Left hindlimb (tissue), 1 donor: ENCODE measurements at regions not wholly inside any gene's neighbourhood (a gene's known extent, or its start where the extent isn't known, plus 50 kb on each side); places are given as distances from the start of the nearest gene placed in this dataset.

Experiments
- DNase-seq: peaks from one replicate; pipeline ENCODE4 v3.0.0-alpha.2; 2018

- DNase-seq = no peak
Observed at GRCh38 chr4:138740816-138741745, 274.5 kb upstream of the NOCT start.

DNA sequence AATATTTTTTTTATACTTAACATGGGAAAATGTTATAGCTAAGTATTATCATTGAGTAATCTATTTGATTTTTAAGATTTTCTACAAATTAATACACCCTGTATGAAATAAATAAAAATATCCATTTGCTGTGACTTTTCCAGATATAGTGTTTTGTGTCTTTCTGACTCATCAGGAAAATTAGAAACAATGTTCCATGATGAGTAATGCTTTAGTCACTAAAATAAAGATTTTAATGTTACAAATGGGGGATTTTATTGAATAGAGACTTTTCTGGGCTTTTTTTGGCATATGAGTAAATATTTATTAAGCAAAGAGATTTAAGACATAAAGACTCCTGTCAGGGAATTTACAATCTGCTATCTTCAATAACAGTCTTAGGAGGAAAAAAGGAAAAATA, 279.2 kb upstream of the NOCT start:
- no peak for DNase-seq

DNA sequence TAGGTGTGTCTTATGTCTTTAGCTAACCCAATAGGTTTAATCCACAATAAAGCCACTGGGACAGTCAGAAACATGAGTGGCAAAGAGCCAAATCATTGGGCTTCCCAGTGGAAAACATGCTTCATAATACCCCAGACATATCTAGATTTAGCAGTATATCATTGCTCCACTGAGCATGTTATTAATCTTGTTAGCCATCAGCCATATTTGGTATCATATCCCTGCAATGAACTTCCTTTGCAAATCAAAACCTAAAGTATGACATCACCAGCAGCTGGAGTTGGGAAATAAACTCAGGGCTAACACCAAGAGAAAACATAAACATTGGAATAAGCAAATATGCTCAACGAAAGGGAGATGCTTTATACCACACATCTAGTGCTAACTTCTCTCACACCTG, 280.8 kb upstream of the NOCT start:
- no peak for DNase-seq

- no peak for DNase-seq
Observed at GRCh38 chr4:138728566-138728965, 287.0 kb upstream of the NOCT start.

- DNase-seq = no peak
Observed at GRCh38 chr4:138727731-138728130, 287.9 kb upstream of the NOCT start.

DNA sequence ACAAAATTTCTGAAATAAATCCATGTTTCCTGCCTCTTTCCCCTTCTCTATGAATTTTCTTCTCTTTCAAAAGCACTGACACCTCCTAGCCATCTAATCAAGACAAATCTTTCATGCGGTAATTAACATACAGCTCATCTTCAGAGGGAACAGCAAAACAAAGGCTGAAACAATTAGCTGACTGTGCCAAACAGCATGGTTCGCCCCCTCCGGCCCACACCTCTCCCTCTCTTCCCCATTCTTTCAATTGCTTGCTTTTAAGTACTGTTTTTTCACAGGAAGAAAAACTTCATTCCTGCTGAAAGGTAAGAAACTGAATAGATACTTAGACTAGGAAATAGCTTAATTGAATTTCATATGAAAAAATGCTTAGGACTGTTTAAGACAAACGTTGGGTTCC, 291.1 kb upstream of the NOCT start:
- DNase-seq = no peak

DNA sequence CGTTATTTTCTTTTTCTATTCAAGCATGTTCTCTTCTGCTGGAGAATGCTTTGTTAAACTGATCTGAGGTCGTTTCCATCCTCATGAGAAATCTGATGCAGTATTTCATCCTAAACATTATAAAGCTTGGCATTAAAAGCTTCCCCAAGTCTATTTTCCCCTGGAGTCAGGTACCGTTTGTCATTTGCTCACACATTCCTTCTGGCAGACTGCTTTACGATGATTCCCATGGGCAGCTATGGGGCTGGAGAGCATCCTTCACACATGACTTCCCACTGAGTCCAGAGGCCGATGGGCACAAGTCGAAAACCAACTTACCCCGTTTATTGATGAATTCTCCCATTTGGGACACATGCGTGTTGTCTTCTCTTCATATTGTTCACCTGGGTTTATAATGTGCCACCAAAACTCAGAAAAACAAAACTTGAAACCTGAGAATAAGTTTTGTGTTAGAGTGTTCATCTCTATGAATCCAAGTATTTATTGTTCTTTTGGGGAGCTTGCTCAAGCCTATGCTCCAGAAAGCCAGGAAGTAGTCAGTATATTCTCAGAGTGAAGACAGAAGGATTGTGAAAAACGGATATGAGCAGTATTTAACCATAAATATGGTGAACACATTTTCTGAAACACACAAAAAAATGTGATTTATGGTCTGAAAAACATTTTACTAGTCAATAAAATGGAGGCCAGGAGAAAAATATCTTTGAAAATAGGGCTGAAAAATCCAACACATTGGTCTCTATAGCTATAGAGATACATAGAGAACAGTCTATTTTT, 298.8 kb upstream of the NOCT start:
- DNase-seq = no peak

- no peak for DNase-seq
Observed at GRCh38 chr4:138710297-138710696, 305.3 kb upstream of the NOCT start.

DNA sequence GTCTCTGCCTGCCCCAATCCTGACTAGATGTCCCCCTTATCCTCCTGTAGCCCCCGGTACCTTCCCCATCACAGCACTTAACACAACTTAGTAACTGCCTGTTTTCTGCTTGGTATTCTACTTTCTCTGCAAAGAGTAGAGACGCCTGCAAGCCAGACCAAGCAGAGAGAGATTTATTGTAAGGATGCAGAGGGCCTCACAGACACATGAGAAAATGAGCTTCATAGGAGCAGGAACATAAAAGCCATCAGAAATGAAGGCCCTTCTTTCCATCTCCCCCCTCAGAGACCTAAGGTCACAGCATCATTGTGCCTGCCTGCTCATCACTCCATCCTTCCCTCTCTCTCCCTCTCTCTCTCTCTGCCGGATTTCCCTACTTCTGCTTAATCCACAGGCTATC, 305.7 kb upstream of the NOCT start:
- DNase-seq = no peak

GRCh38 chr4:138707746-138708677, 307.6 kb upstream of the NOCT start:
- no peak for DNase-seq

GRCh38 chr4:138706201-138706600, 309.4 kb upstream of the NOCT start:
- no peak for DNase-seq

- peak; percentile 53 for DNase-seq
Observed at GRCh38 chr4:138702190-138702824, 313.3 kb upstream of the NOCT start.

GRCh38 chr4:138698641-138699040, 316.9 kb upstream of the NOCT start:
- no peak for DNase-seq

DNA sequence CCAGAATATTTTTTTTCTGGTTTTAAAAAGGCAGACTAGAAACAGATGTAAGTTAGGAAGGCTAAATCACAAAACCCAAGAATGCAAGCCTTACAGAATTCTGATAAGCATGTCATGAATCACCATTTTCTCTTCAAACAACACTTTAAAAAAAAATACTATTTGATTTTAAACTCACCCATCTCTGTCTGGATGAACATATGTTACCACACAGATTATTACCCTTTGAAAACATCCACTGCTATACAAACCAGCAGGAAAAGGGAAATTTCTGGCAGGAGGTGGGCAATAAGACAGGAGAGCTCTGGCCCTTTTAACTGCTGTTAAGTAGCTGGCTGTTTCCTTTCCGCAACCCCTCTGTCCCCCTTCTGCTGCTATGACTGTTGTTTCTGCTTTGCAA, 317.7 kb upstream of the NOCT start:
- no peak for DNase-seq

GRCh38 chr4:138696771-138697170, 318.8 kb upstream of the NOCT start:
- no peak for DNase-seq

- DNase-seq = no peak
Observed at GRCh38 chr4:138696058-138696457, 319.5 kb upstream of the NOCT start.

- no peak for DNase-seq
Observed at GRCh38 chr4:138693526-138693925, 322.1 kb upstream of the NOCT start.

- no peak for DNase-seq
Observed at GRCh38 chr4:138692411-138692810, 323.2 kb upstream of the NOCT start.

DNA sequence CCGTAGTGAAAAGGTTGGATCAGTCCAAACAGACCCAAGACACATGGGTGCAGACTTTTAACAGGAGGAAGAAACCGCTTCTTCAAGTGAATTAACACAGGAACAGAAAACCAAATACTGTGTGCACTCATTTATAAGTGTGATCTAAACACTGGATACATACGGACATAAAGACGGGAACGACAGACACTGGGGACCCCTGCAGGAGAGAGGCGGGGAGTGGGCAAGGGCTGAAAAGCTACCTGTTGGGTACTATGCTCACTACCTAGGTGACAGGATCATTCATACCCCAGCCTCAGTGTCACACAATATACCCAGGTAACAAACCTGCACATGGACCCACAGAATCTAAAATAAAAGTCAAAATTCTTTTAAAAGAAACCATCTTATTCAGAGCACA, 326.0 kb upstream of the NOCT start:
- DNase-seq = no peak

DNA sequence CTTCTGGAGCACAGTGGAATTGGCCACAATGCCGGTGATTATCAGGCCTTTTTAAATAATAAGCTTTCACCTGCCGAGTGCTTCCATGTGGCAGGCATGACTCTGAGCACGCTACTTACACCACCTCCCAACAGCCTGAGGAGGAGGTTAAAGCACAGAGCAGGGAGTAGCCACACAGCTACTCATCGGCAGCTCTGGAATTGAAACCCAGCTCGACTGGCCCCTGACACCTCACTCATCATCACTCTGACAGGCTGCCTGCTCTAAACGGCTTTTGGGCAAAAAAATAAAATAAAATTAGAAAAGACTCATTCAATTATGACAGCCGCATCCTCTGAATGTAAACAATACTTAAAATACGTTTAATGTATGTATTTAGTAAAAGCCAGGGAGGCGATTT, 326.4 kb upstream of the NOCT start:
- DNase-seq = no peak

- DNase-seq = peak; percentile 51
Observed at GRCh38 chr4:138688408-138689085, 327.0 kb upstream of the NOCT start.
